ENCODE measurements at regions not wholly inside any gene's neighbourhood (a gene's known extent, or its start where the extent isn't known, plus 50 kb on each side); places are given as distances from the start of the nearest gene placed in this dataset.
"Not testable (repeated sequence)": the region's sequence is repeated elsewhere in the genome, so short reads cannot be mapped to it uniquely, and the experiment has no call there.

DNA sequence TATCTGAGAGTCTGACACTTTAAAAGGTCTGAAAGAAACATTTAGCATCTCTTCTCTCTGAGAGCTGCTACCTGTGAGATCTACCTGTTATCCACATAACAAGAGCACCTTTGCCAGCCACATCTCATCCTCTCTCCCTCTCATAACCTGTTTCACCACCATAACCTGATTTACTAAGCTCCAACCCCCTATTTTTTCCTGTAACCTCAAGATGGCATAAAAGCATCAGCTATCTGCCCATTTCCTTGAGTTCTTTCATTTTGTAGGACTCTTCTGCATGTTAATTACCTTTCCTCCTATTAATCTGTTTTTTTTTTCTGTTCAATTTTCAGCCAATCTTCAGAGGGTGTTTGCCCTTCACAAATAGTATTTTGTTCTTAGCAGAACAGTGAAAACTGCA is 136.5 kb upstream of the KCNK1 start:
- DNase-seq = no peak

DNA sequence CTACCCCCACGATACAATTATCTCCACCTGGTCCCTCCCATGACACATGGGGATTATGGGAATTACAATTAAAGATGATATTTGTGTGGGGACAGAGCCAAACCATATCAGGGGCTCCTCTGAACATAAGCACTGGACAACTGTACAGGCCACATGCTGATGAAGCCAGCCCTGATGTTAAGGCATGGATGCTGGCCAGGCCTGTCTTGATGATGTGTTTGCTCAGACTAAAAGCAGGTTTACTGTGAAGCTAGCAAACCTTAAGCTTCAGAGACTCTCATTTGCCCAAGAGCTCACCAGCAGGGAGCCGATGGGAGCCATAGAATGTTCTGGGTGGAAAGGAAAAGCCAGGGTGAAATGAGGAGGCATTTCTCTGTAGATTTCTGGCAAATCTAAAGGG is 135.3 kb upstream of the KCNK1 start:
- DNase-seq = no peak

DNA sequence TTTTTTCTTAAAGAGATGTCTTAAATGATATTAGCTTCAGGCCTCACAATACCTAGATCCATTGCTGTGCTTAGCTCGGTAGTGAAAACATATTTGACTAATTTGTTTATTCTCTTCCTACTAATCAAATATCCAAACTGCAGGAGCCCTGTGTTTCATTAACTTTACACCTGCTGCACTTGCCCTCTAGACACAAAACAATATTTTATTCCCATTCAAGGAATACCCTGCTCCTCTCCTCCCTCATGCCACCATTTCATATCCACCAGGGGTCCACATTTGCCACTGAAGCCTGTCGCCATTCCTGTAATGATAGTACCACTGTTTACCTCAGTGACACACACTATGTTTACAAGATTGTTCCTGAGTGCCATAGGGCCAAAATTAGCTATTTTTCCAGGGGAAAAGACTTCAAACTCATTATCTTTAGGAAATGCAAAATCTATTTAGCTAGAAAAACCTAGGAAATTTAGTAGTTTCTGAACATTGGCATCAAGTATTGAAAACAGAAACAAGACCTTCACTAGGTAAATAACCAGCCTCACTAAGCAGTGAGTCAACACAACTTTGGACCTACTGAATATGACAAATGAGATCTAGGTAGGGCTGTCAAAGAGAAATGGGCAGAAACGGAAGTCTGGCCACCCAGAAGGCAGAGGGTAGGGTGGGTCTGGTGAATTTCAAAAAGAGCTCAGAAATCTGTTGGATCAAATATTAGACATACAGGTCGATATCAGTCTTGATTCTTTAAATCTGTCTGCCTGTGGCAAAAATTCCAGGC is 134.6 kb upstream of the KCNK1 start:
- DNase-seq = no peak

DNA sequence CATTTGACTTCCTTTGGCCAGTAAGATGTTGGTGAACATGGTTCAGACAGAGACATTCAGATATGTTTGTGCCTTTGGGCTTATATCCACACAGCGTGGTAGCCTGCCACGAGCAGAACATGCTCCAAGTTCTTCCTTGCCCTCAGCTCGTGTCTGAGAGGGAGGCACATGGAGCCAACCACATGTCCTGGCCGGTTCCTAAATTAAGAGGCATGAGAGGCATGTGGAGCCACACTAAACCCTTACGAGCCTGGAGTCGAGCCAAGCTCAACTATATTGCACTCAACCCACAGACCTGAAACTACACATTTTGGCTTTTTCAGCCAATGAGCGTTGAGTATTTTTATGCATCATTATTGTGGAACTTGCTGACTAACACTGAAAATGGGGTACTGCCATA is 133.7 kb upstream of the KCNK1 start:
- no peak for DNase-seq

DNA sequence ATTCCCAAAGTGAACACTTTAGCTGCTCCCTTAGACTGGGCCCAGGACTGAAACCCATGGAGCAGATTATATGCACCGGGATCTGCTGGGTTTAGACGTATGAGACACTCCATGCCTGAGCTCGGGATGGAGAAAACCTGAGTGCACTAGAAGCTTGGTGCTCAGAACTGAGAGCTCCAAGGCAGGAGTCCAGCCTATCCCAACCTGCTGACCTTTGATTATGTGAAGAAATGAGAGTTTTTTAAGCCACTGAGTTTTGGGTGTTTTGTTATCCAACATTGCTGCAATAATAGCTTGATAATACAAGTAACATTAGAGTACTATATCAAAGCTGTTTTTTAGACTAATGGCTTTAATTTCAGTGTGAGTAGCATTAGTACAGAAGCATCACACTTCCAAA is 131.5 kb upstream of the KCNK1 start:
- DNase-seq = no peak

DNA sequence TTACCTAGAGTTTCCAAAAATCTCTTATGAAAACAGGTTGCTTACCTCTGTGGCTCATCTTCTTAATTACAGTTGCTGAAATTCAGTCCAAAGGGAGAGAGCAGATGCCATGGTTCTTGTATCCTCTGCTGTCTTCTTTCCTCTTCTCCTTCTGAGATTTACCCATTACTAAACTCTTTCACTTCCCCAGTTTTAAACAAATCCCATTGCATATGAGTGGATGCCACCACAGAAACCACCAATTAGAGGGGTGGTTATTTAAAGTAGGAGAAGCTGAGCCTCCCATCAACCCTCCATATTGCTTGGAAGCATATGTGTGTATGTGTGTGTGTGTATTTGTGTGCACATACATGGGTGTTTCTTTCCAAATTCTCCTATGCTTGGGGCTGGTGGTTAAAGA is 128.5 kb upstream of the KCNK1 start:
- no peak for DNase-seq

DNA sequence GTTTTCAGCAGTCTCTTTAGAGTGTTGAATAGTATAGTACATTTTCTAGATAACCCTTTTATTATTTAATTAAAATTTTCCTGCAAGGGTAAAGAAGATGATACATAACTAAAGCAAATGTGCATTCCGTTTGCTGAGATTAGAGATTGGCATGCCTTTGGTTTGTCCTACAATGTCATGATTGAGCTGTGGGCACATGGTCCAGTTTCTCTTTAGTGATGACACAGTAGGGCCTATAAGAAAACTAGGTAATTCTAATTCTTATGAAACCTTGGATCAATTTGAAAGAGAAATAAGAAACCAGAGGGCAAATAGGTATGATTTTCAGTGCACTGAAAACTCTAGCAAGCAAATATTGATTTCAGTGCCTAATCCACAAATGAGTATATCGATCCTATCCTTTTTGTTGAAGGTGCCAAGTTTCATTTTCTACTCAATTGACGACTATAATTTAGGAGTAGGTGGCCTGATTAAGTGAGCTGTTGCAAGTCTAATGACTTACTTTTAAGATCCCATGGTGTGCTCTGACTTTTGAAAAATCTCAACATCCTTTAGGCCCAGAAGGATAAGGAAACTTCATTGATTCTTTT is 128.0 kb upstream of the KCNK1 start:
- no peak for DNase-seq

DNA sequence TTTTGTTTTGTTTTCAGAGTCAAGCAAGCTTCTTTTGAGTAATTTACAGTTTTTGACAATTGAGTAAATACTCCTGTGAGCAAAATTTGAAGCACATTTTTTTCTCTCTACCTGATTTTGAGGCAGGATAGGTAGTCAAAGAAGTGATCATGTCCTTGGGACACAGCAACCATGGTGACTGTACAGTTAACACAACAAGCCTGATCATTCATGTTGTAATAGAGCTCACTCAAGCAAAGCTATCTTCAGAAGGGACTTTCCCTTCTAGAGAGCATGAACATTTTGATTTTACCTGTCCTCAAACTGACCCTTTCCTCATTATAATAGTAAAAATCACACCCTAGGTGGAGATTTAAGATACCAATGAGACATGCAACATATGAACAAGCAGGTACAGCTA is 126.5 kb upstream of the KCNK1 start:
- no peak for DNase-seq

DNA sequence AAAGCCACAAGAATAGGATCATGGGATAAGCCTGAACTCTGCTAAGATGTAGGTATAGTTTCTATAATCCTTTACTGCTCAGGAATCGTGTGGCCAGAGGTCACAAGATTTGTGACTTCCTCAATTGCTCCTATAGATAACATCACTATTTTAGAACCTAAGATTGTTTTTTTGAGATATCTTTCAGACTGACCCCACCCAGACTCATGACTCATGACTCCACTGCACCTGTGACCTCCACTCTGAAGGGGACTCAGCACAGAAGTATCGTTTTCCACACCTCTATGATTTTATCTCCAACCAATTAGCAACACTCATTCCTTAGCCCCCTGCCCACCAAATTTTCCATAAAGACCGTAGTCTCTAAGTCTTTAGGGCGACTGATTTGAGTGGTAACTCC is 124.5 kb upstream of the KCNK1 start:
- no peak for DNase-seq

DNA sequence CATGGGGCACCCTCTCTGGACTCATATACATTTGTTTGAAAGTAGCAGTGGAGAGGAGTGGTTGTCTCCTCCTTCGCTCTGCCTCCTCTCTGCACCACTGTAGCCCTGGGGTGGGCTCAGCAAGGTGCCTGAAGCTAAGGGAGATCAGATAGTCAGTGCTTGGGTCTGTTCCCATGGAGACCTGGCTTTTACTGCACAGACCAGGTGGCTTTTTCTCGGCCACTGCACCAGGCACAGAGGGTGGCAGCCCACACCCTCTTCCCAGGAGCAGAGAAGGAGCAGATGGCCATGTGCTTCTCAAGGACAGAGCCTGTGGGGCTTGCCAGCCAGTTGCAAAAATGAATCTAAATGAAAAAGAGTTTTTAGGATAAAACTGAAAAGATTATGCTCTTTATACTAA is 123.4 kb upstream of the KCNK1 start:
- no peak for DNase-seq

DNA sequence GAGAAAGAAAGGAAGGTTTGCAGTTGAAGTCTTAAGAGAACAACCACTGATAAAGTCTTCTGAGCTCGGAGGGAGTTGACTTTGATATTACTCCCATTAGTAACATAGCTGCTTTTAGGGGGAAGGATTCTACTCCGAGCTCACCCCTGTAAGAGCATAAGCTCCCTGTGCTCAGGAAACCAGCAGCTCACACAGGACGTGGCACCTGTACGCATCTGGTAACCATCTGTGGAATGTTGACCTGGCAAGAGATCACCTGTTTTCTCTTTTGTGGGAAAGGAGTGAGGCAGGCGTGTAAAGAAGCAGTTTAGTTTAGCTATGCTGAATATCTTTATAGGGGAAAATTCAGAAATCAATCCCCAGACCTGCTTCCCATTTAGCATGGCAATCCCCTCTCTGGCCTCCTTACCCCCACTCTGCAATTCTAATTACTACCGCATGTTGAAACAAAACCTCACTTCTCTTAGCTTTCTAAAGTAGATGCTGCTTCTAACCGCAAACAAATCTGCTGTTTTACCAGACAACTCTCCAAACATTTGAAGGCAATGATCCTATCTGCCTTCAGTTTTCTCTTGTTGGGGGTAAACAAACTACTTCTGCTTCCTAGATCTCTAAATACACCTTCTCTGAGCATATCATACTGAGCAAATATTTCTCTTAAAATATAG is 121.8 kb upstream of the KCNK1 start:
- DNase-seq = no peak

DNA sequence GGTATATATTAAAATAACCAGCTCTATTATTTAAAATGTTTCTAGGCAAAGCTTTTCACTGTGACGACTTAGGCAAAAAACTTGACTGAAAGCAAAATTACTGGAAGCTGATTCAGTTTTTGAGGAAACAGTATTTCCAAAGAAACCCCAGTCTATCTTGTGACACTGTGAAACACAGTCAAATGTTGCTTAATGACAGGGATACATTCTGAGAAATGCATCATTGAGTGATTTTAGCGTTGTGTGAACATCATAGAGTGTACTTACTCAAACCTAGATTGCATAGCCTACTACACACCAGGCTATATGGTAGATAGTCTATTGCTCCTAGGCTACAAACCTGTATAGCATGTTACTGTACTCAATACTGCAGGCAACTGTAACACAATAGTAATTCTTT is 116.9 kb upstream of the KCNK1 start:
- DNase-seq = no peak

DNA sequence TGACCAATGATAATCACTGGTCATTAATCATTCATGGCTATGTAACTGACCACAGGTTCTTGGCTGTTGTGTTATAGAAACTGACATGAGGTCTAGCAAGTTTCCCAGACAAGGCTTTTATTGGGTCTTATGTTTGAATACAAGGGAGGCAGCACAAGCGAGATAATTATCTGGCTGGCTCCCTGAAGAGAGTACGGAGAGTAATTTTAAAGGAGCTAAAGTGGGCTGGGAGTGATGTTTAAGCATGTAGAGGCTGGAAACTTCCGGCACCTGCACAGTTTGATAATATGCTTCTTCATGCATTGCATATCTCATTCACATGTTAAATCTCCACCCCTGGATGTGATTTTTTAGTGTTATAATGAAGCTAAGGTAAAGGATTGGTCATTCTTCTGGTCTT is 116.2 kb upstream of the KCNK1 start:
- DNase-seq = no peak

DNA sequence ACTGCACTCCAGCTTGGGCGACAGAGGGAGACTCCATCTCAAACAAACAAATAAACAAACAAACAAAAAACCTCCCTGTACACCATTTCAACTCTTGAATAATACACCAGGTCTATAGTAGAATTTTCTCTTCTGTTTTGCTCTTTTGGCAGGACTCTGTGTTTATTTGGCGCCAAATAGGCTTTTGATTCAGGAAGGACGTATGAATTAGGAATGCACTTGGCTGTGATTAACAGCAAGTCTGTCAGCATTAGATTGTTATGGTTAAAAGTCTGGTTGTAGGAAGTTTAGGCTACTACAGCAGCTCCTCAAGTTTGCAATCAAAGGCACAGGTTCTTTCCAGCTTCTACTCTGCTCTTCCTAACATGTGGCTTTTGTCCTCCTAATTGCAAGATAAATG is 113.8 kb upstream of the KCNK1 start:
- DNase-seq = no peak

DNA sequence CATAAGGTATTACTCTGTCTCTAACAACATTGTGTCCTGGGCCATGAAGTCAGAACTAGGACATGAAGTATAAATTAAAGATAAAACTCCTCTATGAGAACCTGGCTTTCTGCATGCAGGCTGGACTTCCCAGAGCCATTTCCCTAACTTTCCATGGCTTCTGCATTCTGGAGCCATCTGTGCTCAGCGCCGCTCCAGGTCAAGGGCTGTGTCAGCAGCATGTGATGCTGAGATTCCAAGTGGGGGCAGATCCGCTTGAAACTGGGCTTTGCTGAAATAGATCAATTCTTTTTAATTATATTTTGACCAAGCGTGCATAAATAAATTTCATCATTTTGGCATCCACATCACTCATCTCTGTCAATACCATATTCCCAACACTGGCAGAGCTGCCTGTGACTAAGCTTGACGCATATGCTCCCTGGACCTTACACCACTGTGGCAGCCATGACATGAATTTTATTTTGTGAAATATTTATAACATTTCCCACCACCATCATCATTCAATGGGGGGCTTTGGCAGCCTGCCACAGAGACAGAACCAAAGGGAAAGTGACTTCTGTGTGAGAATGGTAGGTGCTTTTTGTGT is 110.4 kb upstream of the KCNK1 start:
- DNase-seq = no peak

DNA sequence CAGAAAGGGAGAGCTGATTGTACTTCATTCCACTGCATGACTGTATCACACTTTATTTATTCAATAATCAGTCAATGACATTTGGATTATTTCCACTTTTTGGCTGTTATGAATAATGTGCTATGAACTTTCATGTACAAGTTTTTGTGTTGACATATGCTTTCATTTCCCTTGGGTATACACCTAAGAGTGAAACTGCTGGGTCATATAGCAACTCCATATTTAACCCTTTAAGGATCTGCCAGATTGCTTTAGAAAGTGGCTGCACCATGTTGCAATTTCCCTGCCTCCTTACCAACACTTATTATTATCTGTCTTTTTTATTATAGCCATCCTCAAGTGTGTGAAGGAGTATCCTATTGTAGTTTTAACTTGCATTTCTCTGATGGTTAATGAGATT is 108.8 kb upstream of the KCNK1 start:
- DNase-seq = no peak

DNA sequence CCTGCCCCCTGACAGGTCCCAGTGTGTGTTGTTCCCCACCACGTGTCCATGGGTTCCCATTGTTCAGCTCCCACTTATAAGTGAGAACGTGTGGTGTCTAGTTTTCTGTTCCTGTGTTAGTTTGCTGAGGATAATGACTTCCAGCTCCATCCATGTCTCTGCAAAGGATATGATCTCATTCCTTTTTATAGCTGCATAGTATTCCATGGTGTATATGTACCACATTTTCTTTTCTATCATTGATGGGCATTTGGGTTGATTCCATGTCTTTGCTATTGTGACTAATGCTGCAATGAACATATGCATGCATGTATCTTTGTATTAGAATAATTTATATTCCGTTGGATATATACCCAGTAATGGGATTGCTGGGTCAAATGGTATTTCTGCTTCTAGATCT is 108.0 kb upstream of the KCNK1 start:
- DNase-seq = not testable (repeated sequence)

DNA sequence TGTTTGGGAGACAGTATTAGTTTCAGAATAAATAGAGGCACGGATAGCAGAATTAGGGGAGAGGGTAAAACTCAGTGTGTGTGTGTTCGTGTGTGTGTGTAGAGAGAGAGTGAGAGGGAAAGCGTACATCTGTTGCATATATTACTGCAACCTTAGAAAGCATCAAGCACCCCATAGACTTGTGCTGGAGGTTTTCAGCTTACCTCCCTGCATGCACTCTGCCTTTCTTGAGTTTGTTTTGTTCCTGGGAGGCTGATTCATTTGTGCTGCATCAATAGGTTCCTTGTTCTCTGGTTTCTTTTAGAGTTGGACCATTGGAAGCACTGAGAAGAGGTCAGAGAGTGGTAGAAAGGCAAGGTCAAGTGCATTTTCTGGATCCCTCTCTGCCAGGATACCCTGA is 104.4 kb upstream of the KCNK1 start:
- no peak for DNase-seq

DNA sequence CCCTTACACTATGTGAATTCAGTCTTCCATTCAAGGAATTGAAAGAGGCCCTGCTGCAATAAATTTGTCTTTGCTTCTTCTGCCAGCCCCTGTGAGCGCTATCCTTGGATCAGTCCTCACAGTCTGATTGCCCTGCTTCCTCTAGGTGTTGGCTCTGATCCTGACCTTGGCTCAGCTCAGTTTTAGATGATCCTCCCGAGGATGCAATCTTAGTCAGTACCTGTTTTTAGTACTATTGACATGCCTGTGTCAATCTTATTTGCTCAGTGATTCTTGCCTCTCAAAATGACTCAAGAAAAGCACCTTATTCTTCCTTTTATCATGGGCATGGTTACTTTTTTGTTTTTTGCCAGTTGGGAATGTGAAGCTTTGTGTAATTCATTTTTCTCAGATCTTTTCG is 101.4 kb upstream of the KCNK1 start:
- no peak for DNase-seq

DNA sequence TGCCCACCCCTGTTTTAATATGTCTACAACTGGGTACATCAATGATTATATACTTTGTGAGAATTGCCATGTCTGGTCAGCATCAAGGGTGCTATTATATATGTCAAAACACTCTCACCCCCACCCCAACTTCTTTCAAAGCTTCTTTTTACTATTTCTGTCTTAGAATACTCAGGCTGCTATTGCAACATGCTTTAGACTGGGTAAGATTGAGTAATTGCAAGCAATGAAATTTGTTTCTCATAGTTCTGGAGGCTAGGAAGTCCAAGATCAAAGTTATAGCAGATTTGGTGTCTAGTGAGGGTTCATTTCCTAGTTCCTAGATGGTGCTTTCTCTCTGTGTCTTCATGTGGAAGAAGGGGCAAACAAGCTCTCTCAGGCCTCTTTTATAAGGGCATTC is 100.5 kb upstream of the KCNK1 start:
- DNase-seq = no peak

DNA sequence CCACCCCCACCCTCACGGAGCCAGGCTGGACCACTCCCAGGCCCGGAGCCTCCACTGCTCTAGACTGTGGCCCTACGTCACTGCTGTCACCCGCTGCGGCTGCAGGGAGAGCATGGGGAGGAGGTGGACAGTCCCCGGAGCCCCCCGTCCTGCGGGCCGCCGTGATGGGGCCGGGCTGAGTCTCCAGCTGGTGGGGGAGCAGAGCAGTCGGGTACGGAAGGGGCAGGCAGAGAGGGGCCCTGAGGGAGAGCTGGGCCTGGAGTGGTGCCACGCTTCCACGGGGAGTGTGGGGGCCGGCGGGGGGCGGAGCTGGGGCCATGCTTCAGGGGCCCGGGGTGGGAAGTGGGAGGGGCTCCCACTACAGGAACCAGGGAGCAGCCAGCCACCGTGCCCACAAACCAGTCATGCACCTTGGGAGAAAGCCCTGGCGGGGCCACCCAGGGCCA is 98.9 kb upstream of the KCNK1 start:
- DNase-seq = no peak

DNA sequence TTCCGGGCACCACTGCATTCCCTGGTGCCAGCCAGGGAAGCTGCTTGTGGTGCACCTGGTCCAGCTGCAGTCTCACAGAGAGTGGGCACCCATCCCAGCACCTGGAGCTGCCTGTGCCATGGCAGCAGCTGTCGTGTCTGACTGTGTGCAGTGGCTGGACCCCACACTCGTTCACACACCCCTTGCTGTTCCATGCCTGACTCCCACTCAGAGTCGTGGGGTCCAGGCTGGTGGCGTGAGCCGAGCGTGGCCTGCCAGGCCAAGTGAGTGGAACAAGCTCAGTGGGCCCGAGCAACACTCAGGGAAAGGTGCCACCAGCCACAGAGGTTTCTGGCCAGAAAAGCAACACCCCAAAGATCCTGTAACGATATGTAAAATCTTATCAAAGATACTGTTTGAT is 97.2 kb upstream of the KCNK1 start:
- DNase-seq = no peak

DNA sequence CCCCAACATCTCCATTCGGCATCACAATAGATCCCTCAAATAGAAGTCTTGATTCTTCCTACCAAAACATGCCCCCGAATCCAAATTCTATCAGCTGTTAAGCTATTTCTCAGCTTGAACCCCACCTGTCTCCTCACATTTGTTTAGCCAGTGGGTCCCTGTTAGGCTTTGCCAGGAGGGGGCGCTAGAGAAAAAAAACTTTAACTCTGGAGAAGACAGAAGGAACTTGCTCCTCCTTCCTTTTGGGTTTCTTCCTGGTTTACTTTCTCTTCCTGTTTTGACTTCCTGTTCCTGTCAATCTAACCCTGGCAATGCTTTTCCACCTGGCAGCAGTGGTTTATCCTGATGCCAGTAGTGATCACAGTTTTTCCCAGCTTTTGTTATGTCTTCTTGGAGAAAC is 95.6 kb upstream of the KCNK1 start:
- peak; percentile 20 for DNase-seq

All from NCI-H1436 (cell line).